ENCODE measurements at regions not wholly inside any gene's neighbourhood (a gene's known extent, or its start where the extent isn't known, plus 50 kb on each side); places are given as distances from the start of the nearest gene placed in this dataset.
"Not testable (repeated sequence)": the region's sequence is repeated elsewhere in the genome, so short reads cannot be mapped to it uniquely, and the experiment has no call there.

- no peak for DNase-seq
Observed at GRCh38 chr20:48141660-48142515, 356.6 kb upstream of the SULF2 start.

- DNase-seq: no peak
Observed at GRCh38 chr20:48139262-48140041, 354.2 kb upstream of the SULF2 start.

GRCh38 chr20:48132834-48133233, 347.6 kb upstream of the SULF2 start:
- no peak for DNase-seq

GRCh38 chr20:48131581-48131980, 346.3 kb upstream of the SULF2 start:
- no peak for DNase-seq

- no peak for DNase-seq
Observed at GRCh38 chr20:48129345-48129942, 344.2 kb upstream of the SULF2 start.

GRCh38 chr20:48128436-48128835, 343.2 kb upstream of the SULF2 start:
- DNase-seq: no peak

GRCh38 chr20:48127964-48128363, 342.7 kb upstream of the SULF2 start:
- not testable (repeated sequence) for DNase-seq

GRCh38 chr20:48127133-48127532, 341.9 kb upstream of the SULF2 start:
- DNase-seq: not testable (repeated sequence)

- DNase-seq: no peak
Observed at GRCh38 chr20:48126227-48126740, 341.0 kb upstream of the SULF2 start.

- no peak for DNase-seq
Observed at GRCh38 chr20:48124960-48125359, 339.7 kb upstream of the SULF2 start.

GRCh38 chr20:48124181-48124782, 339.0 kb upstream of the SULF2 start:
- no peak for DNase-seq

- DNase-seq: no peak
Observed at GRCh38 chr20:48120120-48120519, 334.8 kb upstream of the SULF2 start.

- DNase-seq: not testable (repeated sequence)
Observed at GRCh38 chr20:48119389-48119788, 334.1 kb upstream of the SULF2 start.

GRCh38 chr20:48115502-48115901, 330.2 kb upstream of the SULF2 start:
- DNase-seq: no peak

GRCh38 chr20:48107560-48107959, 322.3 kb upstream of the SULF2 start:
- DNase-seq: no peak

GRCh38 chr20:48106428-48106827, 321.1 kb upstream of the SULF2 start:
- no peak for DNase-seq

- DNase-seq: no peak
Observed at GRCh38 chr20:48105526-48105925, 320.2 kb upstream of the SULF2 start.

- DNase-seq: no peak
Observed at GRCh38 chr20:48102931-48103660, 317.8 kb upstream of the SULF2 start.

- no peak for DNase-seq
Observed at GRCh38 chr20:48102076-48102787, 317.0 kb upstream of the SULF2 start.

GRCh38 chr20:48100483-48100882, 315.2 kb upstream of the SULF2 start:
- DNase-seq: no peak

- DNase-seq: no peak
Observed at GRCh38 chr20:48098866-48099265, 313.6 kb upstream of the SULF2 start.

GRCh38 chr20:48098099-48098498, 312.8 kb upstream of the SULF2 start:
- no peak for DNase-seq

Data from KG1 (cell line).